Activated CD8-positive, alpha-beta memory T cell treated with anti-CD3 and anti-CD28 coated beads, Interleukin-2, amount 10 ng/mL, durations not matched to agents 7 days and 5 days (primary cell): ENCODE measurements at regions not wholly inside any gene's neighbourhood (a gene's known extent, or its start where the extent isn't known, plus 50 kb on each side); places are given as distances from the start of the nearest gene placed in this dataset.
"Not testable (repeated sequence)": the region's sequence is repeated elsewhere in the genome, so short reads cannot be mapped to it uniquely, and the experiment has no call there.

ENCODE experiments used
- ATAC-seq: fragments of 150-1000 bp; cut with Tn5 transposase; one replicate; pipeline ENCODE4 v1.10.0; 2021; ENCODE audit warnings: moderate library complexity
- CTCF ChIA-PET: fragments of 350-600 bp; sonication (Branson Sonifier 250); formaldehyde crosslinking; loops from one replicate; lab custom pipeline; 2021; ENCODE audit warnings: antibody characterized with exemption; lab: Charles Lee
- DNase-seq: peaks from one replicate; pipeline ENCODE4 v3.0.0-alpha.2; 2020
- H3K27ac Mint-ChIP-seq: one replicate; pipeline ENCODE4 v1.8.0; 2021; ENCODE audit warnings: mild to moderate bottlenecking, mixed read lengths
- H3K27me3 Mint-ChIP-seq: one replicate; pipeline ENCODE4 v1.8.0; 2021; ENCODE audit warnings: mixed read lengths
- H3K36me3 Mint-ChIP-seq: one replicate; pipeline ENCODE4 v1.8.0; 2021; ENCODE audit warnings: mild to moderate bottlenecking, mixed read lengths
- H3K4me1 Mint-ChIP-seq: one replicate; pipeline ENCODE4 v1.8.0; 2021; ENCODE audit warnings: mixed read lengths
- H3K4me3 Mint-ChIP-seq: one replicate; pipeline ENCODE4 v1.8.0; 2021; ENCODE audit warnings: mild to moderate bottlenecking, moderate library complexity, mixed read lengths
- H3K9me3 Mint-ChIP-seq: one replicate; pipeline ENCODE4 v1.8.0; 2022; ENCODE audit warnings: low read depth, mixed read lengths

DNA sequence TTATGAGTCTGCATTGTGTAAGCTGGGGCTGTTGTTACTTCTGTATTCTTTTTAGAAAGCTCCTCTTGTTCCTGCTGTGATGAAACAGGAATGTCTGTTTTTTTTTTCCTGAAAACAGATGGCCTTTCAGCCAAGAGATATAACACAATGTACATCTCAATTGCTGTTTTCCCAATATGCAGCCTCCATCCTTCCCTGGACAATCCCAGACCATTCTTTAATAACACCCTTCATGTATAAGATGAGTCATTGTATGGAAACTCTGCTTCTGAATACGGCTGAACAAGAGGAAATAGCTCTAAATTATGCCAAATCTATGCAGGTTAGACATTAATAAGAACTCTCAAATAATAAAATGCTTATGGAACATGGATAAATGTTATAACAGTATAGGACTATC lies 60.2 kb upstream of the LRRC4C start:
- DNase-seq (no peak), ATAC-seq (no peak)
- no peaks in the 10 kb centered on the region for H3K4me1 Mint-ChIP-seq
- no peaks in the 10 kb centered on the region for H3K27me3 Mint-ChIP-seq
- no peak overlapping the region for H3K4me3 Mint-ChIP-seq
- H3K36me3 Mint-ChIP-seq, result no peaks in the 10 kb centered on the region
- peaks cover 8% of the 10 kb centered on the region for H3K9me3 Mint-ChIP-seq
- no peak overlapping the region for H3K27ac Mint-ChIP-seq
- CTCF ChIA-PET, result no interaction called here

DNA sequence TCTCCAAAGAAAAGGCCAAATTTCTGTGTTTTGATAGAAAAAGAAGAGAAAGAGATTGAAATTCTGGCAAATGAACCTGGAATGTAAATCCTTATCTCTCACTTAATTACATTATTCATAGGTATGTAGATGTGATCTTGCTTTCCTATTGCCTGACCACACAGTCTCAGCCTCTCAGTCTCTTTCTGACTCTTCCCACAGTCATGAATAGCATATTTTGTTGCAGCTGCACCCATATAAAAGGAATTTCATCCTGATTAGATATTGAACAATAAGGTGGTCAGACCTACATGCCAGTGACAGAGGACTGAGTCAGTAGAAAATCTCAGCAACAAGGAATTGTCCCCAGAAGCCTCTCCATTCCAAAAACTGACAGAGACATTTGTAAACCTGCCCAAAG lies 62.9 kb upstream of the LRRC4C start:
- Mint-ChIP-seq H3K4me1 (no peaks in the 10 kb centered on the region), H3K9me3 (peaks cover 8% of the 10 kb centered on the region), H3K4me3 (no peak overlapping the region), H3K36me3 (no peaks in the 10 kb centered on the region), H3K27ac (no peak overlapping the region), H3K27me3 (no peaks in the 10 kb centered on the region)
- CTCF ChIA-PET, result no interaction called here
- ATAC-seq (no peak), DNase-seq (no peak)

DNA sequence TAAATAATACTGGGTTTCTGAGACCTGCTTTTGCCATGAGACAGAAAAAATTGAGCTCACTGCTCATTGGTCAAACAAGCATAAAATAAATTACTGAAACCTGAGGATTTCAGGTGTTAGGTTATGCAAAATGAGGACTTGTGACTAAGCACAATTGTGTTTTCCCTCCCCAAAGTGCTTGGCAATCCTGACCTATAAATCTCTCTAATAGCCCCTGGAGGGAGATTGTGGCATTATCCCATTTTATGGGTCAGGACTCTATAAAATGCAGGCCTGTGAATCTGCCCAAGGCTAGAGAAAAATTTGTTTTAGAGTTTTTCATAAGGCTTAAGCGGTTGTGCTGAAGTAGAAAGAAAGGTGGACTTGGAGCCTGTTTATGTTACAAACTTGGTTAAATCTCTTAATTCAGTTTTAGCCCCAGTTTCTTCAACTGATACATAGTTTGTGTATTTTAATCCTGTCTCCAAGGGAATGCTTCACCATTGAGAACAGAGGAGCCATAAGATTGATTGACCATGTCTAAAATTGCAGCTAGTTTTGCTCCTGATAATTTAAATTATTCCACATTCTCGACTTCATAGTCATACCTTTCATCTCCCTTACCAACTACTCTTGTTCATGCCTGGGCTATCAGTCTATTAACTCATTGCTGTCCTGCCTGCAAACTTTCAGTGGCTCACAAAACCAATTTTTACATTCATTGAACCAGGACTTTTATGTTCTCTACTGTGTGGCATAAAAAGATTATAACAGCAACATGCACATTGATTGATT lies 63.6 kb upstream of the LRRC4C start:
- CTCF ChIA-PET, result no interaction called here
- DNase-seq, result no peak
- Mint-ChIP-seq H3K4me1 (no peaks in the 10 kb centered on the region), H3K27me3 (no peaks in the 10 kb centered on the region), H3K9me3 (peaks cover 8% of the 10 kb centered on the region), H3K36me3 (no peaks in the 10 kb centered on the region), H3K4me3 (no peak overlapping the region), H3K27ac (no peak overlapping the region)
- ATAC-seq, result no peak

DNA sequence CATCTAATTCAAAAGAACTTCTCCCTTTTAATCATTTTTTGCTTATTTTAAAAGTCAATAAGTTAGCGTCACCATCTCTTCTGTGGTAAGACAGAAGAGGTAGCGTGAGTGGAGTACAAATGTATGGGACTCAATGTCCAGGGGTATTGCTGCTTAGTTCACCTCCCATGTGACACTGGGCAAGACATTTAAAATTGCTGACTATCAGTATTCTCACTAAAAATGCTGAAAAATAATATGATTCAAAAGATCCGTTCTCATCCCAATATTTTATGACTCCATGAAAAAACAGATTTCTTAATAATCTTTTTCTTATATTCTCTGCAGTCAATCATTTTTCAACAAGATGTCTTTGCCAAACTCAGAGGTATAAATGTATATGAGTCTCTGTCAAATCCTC lies 68.1 kb upstream of the LRRC4C start:
- no peaks in the 10 kb centered on the region for H3K36me3 Mint-ChIP-seq
- no peak for ATAC-seq
- H3K9me3 Mint-ChIP-seq, result peaks cover 18% of the 10 kb centered on the region
- no peak overlapping the region for H3K4me3 Mint-ChIP-seq
- no peak for DNase-seq
- no peaks in the 10 kb centered on the region for H3K4me1 Mint-ChIP-seq
- CTCF ChIA-PET, result no interaction called here
- no peaks in the 10 kb centered on the region for H3K27me3 Mint-ChIP-seq
- H3K27ac Mint-ChIP-seq, result no peak overlapping the region

DNA sequence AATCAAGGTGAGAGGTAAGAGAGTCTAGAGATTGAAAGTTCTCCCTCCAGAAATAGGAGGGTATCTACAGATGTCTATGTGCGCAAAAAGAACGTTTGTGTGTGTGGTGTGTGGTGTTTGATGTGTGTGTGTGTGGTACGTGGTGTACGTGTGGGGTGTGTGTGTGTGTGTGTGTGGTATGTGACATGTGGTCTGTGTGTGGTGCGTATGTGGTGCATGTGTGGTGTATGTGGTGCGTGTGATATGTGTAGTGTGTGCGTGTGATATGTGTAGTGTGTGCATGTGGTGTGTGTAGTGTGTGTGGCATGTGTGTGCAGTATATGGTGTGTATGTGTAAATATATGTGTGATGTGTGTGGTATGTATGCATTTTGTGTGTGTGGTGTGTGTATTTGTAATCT lies 73.0 kb upstream of the LRRC4C start:
- Mint-ChIP-seq H3K4me3 (no peak overlapping the region), H3K4me1 (no peaks in the 10 kb centered on the region), H3K9me3 (peaks cover 17% of the 10 kb centered on the region), H3K27me3 (no peaks in the 10 kb centered on the region), H3K27ac (no peak overlapping the region), H3K36me3 (no peaks in the 10 kb centered on the region)
- DNase-seq (no peak), ATAC-seq (no peak)
- CTCF ChIA-PET, result no interaction called here

DNA sequence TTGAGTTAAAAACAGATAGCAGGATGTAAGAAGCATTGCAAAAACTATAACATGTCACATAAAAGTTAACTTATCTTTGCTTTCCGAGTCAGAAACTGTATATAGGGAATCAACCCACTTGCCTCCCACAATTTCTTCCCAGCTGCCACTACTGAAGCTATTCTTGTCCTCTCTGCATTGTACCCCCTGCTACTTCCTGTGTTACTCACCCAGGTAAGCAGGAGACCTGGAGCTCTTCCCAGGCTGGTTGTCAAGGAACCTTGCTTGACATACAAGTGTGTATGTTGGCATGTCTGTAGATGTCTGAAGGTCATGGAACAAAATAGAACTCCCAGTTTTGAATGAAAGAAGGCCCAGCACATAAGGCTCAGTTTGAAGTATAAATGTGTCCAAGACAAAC lies 74.3 kb upstream of the LRRC4C start:
- Mint-ChIP-seq H3K9me3 (peaks cover 20% of the 10 kb centered on the region), H3K36me3 (no peaks in the 10 kb centered on the region), H3K27ac (no peak overlapping the region), H3K4me1 (no peaks in the 10 kb centered on the region), H3K4me3 (no peak overlapping the region), H3K27me3 (no peaks in the 10 kb centered on the region)
- ATAC-seq, result no peak
- CTCF ChIA-PET, result no interaction called here
- DNase-seq, result no peak

DNA sequence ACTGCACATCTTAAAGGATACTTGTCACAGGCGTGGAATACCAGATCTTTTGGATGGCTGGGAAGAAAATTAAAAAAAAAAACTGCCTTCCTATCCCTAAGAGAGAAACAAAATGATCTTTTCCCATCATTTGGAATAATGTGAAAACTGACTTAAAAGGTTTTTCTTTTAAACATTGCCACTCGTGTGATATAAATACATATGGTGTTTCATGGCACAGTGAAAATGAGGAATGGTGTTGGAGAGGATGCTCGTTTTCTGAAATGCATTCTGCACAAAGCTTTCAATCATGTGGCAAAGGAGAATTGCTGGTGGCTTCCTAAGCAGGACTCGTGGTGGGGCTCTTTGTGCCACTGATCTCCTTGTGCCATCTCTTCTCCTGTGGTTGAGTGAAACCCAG lies 74.9 kb upstream of the LRRC4C start:
- Mint-ChIP-seq H3K27ac (no peak overlapping the region), H3K27me3 (no peaks in the 10 kb centered on the region), H3K9me3 (peaks cover 16% of the 10 kb centered on the region), H3K4me3 (no peak overlapping the region), H3K4me1 (no peaks in the 10 kb centered on the region), H3K36me3 (no peaks in the 10 kb centered on the region)
- CTCF ChIA-PET, result no interaction called here
- DNase-seq, result no peak
- no peak for ATAC-seq

DNA sequence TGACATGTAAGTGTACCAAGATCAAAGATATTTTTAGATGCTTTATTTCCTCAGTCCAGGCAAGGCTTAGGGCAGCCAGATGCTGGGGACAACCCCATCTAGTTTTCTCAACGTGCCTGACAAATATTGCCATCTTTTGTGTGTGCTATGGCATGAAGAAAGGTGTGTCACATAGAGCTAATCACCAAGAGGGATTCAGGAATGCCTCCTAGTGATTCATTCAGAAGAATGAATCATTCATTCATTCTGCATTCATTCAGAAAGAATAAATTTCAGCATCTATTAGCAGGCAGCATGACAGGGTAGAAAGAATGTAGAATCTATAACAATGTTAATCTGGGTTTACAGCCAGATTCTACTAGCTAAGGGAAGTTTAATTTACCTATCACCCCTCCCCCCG lies 75.4 kb upstream of the LRRC4C start:
- Mint-ChIP-seq H3K36me3 (no peaks in the 10 kb centered on the region), H3K9me3 (peaks cover 13% of the 10 kb centered on the region), H3K4me3 (no peak overlapping the region), H3K4me1 (no peaks in the 10 kb centered on the region), H3K27me3 (no peaks in the 10 kb centered on the region), H3K27ac (no peak overlapping the region)
- ATAC-seq (no peak), DNase-seq (no peak)
- CTCF ChIA-PET, result no interaction called here

DNA sequence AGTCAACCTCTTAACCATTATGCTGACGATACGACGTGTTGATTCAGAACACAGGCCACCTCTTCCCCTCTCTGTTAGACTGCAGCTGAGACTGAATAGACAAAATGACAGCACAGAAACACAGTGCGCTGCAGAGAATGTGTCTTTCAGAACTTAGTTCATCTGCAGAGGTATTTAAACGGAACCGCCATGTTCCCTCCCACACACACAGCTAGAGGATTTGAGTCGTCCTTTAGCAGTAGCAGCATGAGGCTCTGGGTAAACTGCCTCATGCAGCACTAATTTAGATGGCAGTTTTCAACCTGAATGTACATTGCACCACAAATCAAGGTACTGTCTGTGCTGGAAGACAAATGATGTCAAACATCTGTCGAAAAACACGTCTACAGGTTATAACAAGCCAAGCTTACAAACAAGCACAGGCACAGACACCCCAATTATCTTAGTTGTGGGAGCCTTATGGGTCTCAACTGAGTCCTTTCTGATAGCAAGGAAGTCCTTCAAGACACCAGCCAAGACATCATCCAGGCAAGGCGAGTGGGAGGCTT lies 76.6 kb upstream of the LRRC4C start:
- Mint-ChIP-seq H3K27me3 (no peaks in the 10 kb centered on the region), H3K9me3 (peaks cover 7% of the 10 kb centered on the region), H3K4me1 (no peaks in the 10 kb centered on the region), H3K4me3 (no peak overlapping the region), H3K36me3 (no peaks in the 10 kb centered on the region), H3K27ac (no peak overlapping the region)
- CTCF ChIA-PET, result no interaction called here
- no peak for ATAC-seq
- DNase-seq, result no peak

DNA sequence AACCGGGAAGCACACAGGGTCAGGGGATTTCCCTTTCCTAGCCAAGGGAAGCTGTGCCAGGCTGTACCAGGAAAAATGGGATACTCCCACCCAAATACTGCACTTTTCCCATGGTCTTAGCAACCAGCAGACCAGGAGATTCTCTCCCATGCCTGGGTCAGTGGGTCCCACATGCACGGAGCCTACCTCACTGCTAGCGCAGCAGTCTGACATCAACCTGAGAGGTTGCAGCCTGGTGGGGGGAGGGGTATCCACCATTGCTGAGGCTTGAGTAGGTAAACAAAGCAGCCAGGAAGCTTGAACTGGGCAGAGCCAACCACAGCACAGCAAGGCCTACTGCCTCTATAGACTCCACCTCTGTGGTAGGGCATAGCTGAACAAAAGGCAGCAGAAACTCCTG lies 85.5 kb upstream of the LRRC4C start:
- CTCF ChIA-PET, H3K4me3 Mint-ChIP-seq, H3K27me3 Mint-ChIP-seq, H3K4me1 Mint-ChIP-seq, ATAC-seq, H3K27ac Mint-ChIP-seq, DNase-seq, H3K36me3 Mint-ChIP-seq: not testable (repeated sequence)
- peaks cover 12% of the 10 kb centered on the region for H3K9me3 Mint-ChIP-seq

DNA sequence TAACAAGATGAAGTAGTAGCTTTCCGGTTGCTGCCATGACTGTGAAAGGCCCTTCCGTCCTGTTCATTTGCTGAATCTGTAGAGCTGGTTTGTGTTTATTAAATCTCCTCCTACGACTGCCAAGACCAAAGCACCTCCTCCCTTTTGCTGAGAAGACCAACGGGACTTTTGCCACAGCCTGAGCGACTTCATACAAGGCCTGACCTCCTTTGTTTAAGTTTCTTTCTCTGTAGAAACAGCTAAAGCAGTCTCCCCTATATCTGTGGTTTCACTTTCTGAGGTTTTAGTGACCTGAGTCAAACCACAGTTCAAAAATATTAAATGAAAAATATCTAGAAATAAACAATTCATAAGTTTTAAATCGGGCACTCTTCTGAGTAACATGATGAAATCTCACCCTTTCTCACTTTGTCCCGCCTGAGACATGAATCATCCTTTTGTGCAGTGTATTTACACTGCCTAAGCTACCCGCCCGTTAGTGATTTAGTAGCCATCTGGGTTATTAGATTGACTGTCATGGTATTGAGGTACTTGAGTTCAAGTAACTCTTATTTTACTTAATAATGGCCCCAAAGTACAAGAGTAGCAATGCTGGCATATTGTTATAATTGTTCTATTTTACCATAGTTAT lies 119.1 kb upstream of the LRRC4C start:
- ATAC-seq, result no peak
- Mint-ChIP-seq H3K27ac (no peak overlapping the region), H3K4me1 (no peaks in the 10 kb centered on the region), H3K9me3 (peaks cover 9% of the 10 kb centered on the region), H3K27me3 (no peaks in the 10 kb centered on the region), H3K36me3 (no peaks in the 10 kb centered on the region), H3K4me3 (no peak overlapping the region)
- CTCF ChIA-PET, result no interaction called here
- DNase-seq, result no peak

DNA sequence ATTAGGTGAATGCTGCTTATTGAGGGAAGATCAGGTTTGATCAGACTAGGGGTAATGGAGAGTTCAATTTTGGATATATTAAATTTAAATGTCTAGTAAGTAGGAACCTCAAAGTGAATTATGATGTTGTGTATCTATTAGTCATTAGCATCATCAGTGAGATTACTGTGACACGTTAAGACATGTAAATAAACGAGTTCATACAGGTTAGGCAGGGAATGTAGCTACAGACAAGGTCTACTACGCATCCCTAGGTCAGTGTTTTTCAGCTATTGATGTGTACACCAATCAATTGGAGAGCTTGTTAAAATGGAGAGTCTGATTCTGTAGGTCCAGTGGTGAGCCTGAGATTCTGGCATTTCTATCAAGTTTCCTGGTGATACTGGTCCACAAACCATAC lies 120.1 kb upstream of the LRRC4C start:
- DNase-seq (no peak), ATAC-seq (no peak)
- Mint-ChIP-seq H3K36me3 (no peaks in the 10 kb centered on the region), H3K9me3 (peaks cover 15% of the 10 kb centered on the region), H3K4me3 (no peak overlapping the region), H3K27me3 (no peaks in the 10 kb centered on the region), H3K4me1 (no peaks in the 10 kb centered on the region), H3K27ac (no peak overlapping the region)
- CTCF ChIA-PET, result no interaction called here

DNA sequence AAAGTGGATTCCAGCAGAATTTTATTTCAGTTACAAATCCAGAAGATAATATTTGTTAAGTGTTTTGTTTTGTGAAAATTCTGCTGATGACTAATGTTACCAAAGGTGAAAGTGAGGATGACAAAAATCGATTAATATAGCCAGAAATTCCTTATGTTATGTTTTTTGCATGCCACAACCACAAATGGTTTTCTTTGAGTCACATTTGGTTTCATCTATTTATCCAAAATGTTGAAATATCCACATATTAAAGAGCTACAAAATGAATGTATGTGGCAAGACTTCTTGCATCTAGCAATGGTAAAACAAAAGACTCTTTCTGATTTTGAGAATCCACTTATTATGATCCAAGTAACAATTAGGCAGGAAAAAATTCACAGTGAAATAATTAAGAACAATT lies 150.1 kb upstream of the LRRC4C start:
- no peaks in the 10 kb centered on the region for H3K4me1 Mint-ChIP-seq
- CTCF ChIA-PET, result no interaction called here

DNA sequence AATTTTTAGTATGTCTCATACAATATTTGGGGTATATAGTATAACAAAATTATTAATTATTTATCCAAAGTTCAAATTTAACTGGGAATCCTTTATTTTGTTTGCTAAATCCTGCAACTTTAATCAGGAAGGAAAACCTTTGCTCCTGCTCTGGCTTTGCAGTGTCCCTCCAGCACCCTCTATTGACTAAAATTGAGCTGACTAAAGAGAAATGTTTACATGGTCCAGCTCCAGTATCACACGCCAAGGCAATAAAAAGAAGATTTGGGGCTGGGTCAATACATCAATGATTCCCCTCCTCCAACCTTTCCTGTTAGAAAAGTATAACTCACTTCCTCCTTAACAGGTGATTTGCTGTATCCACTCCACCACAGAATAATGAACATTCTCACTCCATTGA lies 153.0 kb upstream of the LRRC4C start:
- H3K27me3 Mint-ChIP-seq, result no peaks in the 10 kb centered on the region
- DNase-seq (no peak), ATAC-seq (no peak)
- no peaks in the 10 kb centered on the region for H3K4me1 Mint-ChIP-seq
- H3K9me3 Mint-ChIP-seq, result peaks cover 10% of the 10 kb centered on the region
- H3K27ac Mint-ChIP-seq, result no peak overlapping the region
- no peak overlapping the region for H3K4me3 Mint-ChIP-seq
- CTCF ChIA-PET, result no interaction called here
- no peaks in the 10 kb centered on the region for H3K36me3 Mint-ChIP-seq

More for the DNA sequence above, 150.1 kb upstream of the LRRC4C start:
- no peak for DNase-seq
- ATAC-seq, result no peak
- Mint-ChIP-seq H3K36me3 (no peaks in the 10 kb centered on the region), H3K27me3 (no peaks in the 10 kb centered on the region), H3K4me3 (no peak overlapping the region), H3K9me3 (peaks cover 14% of the 10 kb centered on the region), H3K27ac (no peak overlapping the region)
